ENCODE measurements at regions not wholly inside any gene's neighbourhood (a gene's known extent, or its start where the extent isn't known, plus 50 kb on each side); places are given as distances from the start of the nearest gene placed in this dataset.

- POLR2A ChIA-PET (ENCODE audit: unreplicated experiment), result interaction anchor here (0.6 to 0.7 kb wide), 2 partner anchors 75 to 209 kb away, joined by 3 read pairs; no protein-coding TSS in a partner anchor
- peak; percentile 49 to 82 for DNase-seq
- H3K9me2 ChIP-seq (ENCODE audit: insufficient read depth), result no peaks in the 10 kb centered on the region
- CTCF ChIA-PET, result interaction anchor here (0.5 to 0.6 kb wide), 2 partner anchors 185 to 210 kb away, joined by 3 to 4 read pairs; no protein-coding TSS in a partner anchor
- peaks cover 58% of the 10 kb centered on the region for H3K4me1 ChIP-seq (replicated peaks; ENCODE audit: insufficient read depth)
- H3K79me2 ChIP-seq (ENCODE audit: low read depth), result no peaks in the 10 kb centered on the region
- H4K20me1 ChIP-seq (ENCODE audit: insufficient read depth), result no peaks in the 10 kb centered on the region
- TSS peak; percentile 51 for BruUV-seq (replicated peaks)
- peak overlapping the region; percentile 63 for H3K4me2 ChIP-seq
- peak overlapping the region; percentile 3; the same call in 1 of the 2 replicates for H3K4me3 ChIP-seq
- H3K9me3 ChIP-seq (ENCODE audit: insufficient read depth, low read depth), result no peaks in the 10 kb centered on the region
- peak overlapping the region; percentile 72 for H3K27ac ChIP-seq
- TF ChIP-seq CTCF (conservative IDR thresholded peaks at IDR 0.05) (no peak), EZH2 (IDR thresholded peaks at IDR 0.05; ENCODE audit: low read depth) (no peak)
- H2AFZ ChIP-seq, result no peak overlapping the region
- H3K36me3 ChIP-seq (ENCODE audit: low read depth), result peaks cover 14% of the 10 kb centered on the region; the same call in 1 of the 2 replicates
- intact Hi-C loops (cut with micrococcal nuclease; ENCODE audit: unreplicated experiment), result loop anchor here (2.0 kb wide), 1 partner anchor 33 kb away; no protein-coding TSS in a partner anchor
- H3F3A ChIP-seq (ENCODE audit: insufficient read depth, low read depth), result peaks cover 31% of the 10 kb centered on the region; the same call in 1 of the 2 replicates
- H3K27me3 ChIP-seq (ENCODE audit: insufficient read depth, low read depth), result no peaks in the 10 kb centered on the region
These were observed 178.1 kb downstream of the FGF1 start for GRCh38 chr5:142507531-142508372.

- Histone ChIP-seq H3K36me3 (ENCODE audit: low read depth) (peaks cover 14% of the 10 kb centered on the region; the same call in 1 of the 2 replicates), H3K4me3 (no peak overlapping the region), H3K27me3 (ENCODE audit: insufficient read depth, low read depth) (no peaks in the 10 kb centered on the region), H3K79me2 (ENCODE audit: low read depth) (no peaks in the 10 kb centered on the region), H3K9me2 (ENCODE audit: insufficient read depth) (no peaks in the 10 kb centered on the region), H3K27ac (peak overlapping the region; percentile 72), H3K4me2 (peak overlapping the region; percentile 63; the same call in 1 of the 2 replicates), H2AFZ (no peak overlapping the region), H4K20me1 (ENCODE audit: insufficient read depth) (no peaks in the 10 kb centered on the region), H3K4me1 (replicated peaks; ENCODE audit: insufficient read depth) (peaks cover 49% of the 10 kb centered on the region), H3K9me3 (ENCODE audit: insufficient read depth, low read depth) (no peaks in the 10 kb centered on the region), H3F3A (ENCODE audit: insufficient read depth, low read depth) (peaks cover 23% of the 10 kb centered on the region; the same call in 1 of the 2 replicates)
- no TSS peak for BruUV-seq (replicated peaks)
- TF ChIP-seq CTCF (conservative IDR thresholded peaks at IDR 0.05) (no peak), EZH2 (IDR thresholded peaks at IDR 0.05; ENCODE audit: low read depth) (no peak)
- ChIA-PET POLR2A (ENCODE audit: unreplicated experiment) (no interaction called here), CTCF (interaction anchor here (0.6 kb wide), 1 partner anchor 184 kb away, joined by 3 read pairs; no protein-coding TSS in a partner anchor)
- DNase-seq, result no peak
- intact Hi-C loops (cut with micrococcal nuclease; ENCODE audit: unreplicated experiment), result loop anchor here (2.0 kb wide), 1 partner anchor 32 kb away; no protein-coding TSS in a partner anchor
These were observed 179.1 kb downstream of the FGF1 start for GRCh38 chr5:142506756-142507155.

- H3K27ac ChIP-seq, result peak overlapping the region; percentile 72
- H3K79me2 ChIP-seq (ENCODE audit: low read depth), result no peaks in the 10 kb centered on the region
- H3K4me1 ChIP-seq (replicated peaks; ENCODE audit: insufficient read depth), result peaks cover 42% of the 10 kb centered on the region
- H3K27me3 ChIP-seq (ENCODE audit: insufficient read depth, low read depth), result no peaks in the 10 kb centered on the region
- no peak overlapping the region for H2AFZ ChIP-seq
- no peaks in the 10 kb centered on the region for H3K9me3 ChIP-seq (ENCODE audit: insufficient read depth, low read depth)
- 0 out of 2 replicates have a peak, but pooled peaks cover 8% of the 10 kb centered on the region for H3K36me3 ChIP-seq (ENCODE audit: low read depth)
- peak; percentile 28 to 52 for DNase-seq
- BruUV-seq (replicated peaks), result no TSS peak
- TF ChIP-seq CTCF (conservative IDR thresholded peaks at IDR 0.05) (no peak), EZH2 (IDR thresholded peaks at IDR 0.05; ENCODE audit: low read depth) (no peak)
- peak overlapping the region; percentile 23; the same call in 1 of the 2 replicates for H3K4me2 ChIP-seq
- no peak overlapping the region for H3K4me3 ChIP-seq
- peaks cover 21% of the 10 kb centered on the region; the same call in 1 of the 2 replicates for H3F3A ChIP-seq (ENCODE audit: insufficient read depth, low read depth)
- POLR2A ChIA-PET (ENCODE audit: unreplicated experiment), result no interaction called here
- no peaks in the 10 kb centered on the region for H3K9me2 ChIP-seq (ENCODE audit: insufficient read depth)
- CTCF ChIA-PET, result no interaction called here
- intact Hi-C loops (cut with micrococcal nuclease; ENCODE audit: unreplicated experiment), result loop anchor here (2.0 kb wide), 1 partner anchor 31 kb away; no protein-coding TSS in a partner anchor
- no peaks in the 10 kb centered on the region for H4K20me1 ChIP-seq (ENCODE audit: insufficient read depth)
These were observed 179.8 kb downstream of the FGF1 start for GRCh38 chr5:142506046-142506445.

All from PC-9 (cell line).